ENCODE measurements at regions not wholly inside any gene's neighbourhood (a gene's known extent, or its start where the extent isn't known, plus 50 kb on each side); places are given as distances from the start of the nearest gene placed in this dataset.

- TF ChIP-seq EZH2 (IDR thresholded peaks at IDR 0.05; ENCODE audit: borderline replicate concordance) (no peak), CTCF (IDR thresholded peaks at IDR 0.05; ENCODE audit: poor library complexity) (no peak), EZH2phosphoT487 (IDR thresholded peaks at IDR 0.05; ENCODE audit: low read depth, severe bottlenecking, unreplicated experiment) (no peak)
Measured at GRCh38 chr4:35175487-35175886, 1068.8 kb downstream of the ARAP2 start.
